Liver (tissue), 3 donors: ENCODE measurements at regions not wholly inside any gene's neighbourhood (a gene's known extent, or its start where the extent isn't known, plus 50 kb on each side); places are given as distances from the start of the nearest gene placed in this dataset.

Experiments
- ATF3 ChIP-seq: IDR thresholded peaks from 2 replicates; pipeline ENCODE4 v1.6.1; 2016; ENCODE audit warnings: antibody characterized with exemption
- CTCF ChIP-seq: fragments of 150-350 bp; IDR thresholded peaks from 2 replicates; pipeline ENCODE4 v1.5.1; 2017; ENCODE audit warnings: improper control_type of control experiment, low read depth, low read length; ENCODE audit not compliant: missing input control
- EGR1 ChIP-seq, 2 donors: IDR thresholded peaks; 2 replicates each; pipeline ENCODE4 v1.6.1; 2016 to 2018; ENCODE audit warnings: antibody characterized with exemption in 2 of 2, low read depth in 2 of 2
- GABPA ChIP-seq, 2 donors: IDR thresholded peaks in 1 of 2; conservative IDR thresholded peaks in 1 of 2; 2 replicates each; pipeline ENCODE4 v1.6.1; 2016; ENCODE audit warnings: antibody characterized with exemption in 2 of 2, mild to moderate bottlenecking in 1 of 2, moderate library complexity in 1 of 2
- JUND ChIP-seq, 2 donors: IDR thresholded peaks; 2 replicates each; pipeline ENCODE4 v1.6.1; 2016; ENCODE audit warnings: antibody characterized with exemption in 2 of 2
- MAX ChIP-seq: IDR thresholded peaks from 2 replicates; pipeline ENCODE4 v1.6.1; 2016; ENCODE audit warnings: antibody characterized with exemption
- RAD21 ChIP-seq, 2 donors: IDR thresholded peaks; 2 replicates each; pipeline ENCODE4 v1.6.1; 2016; ENCODE audit warnings: antibody characterized with exemption in 2 of 2, mild to moderate bottlenecking in 2 of 2
- REST ChIP-seq: IDR thresholded peaks from 2 replicates; pipeline ENCODE4 v1.6.1; 2016; ENCODE audit warnings: antibody characterized with exemption, mild to moderate bottlenecking
- SP1 ChIP-seq: IDR thresholded peaks from 2 replicates; pipeline ENCODE4 v1.6.1; 2018; ENCODE audit warnings: antibody characterized with exemption, mild to moderate bottlenecking
- TAF1 ChIP-seq: conservative IDR thresholded peaks from 2 replicates; pipeline ENCODE4 v1.6.1; 2016; ENCODE audit warnings: antibody characterized with exemption, mild to moderate bottlenecking
- YY1 ChIP-seq: IDR thresholded peaks from 2 replicates; pipeline ENCODE4 v1.6.1; 2016; ENCODE audit warnings: antibody characterized with exemption, mild to moderate bottlenecking
- donor health status: healthy.
- donor health status: healthy.

- TF ChIP-seq RAD21 (IDR thresholded peaks at IDR 0.05), result no peak
- no peak for TF ChIP-seq ATF3
- no peak for TF ChIP-seq CTCF
- TF ChIP-seq TAF1, result no peak
- TF ChIP-seq REST, result no peak
- no peak for TF ChIP-seq SP1
- no peak for TF ChIP-seq EGR1 (IDR thresholded peaks at IDR 0.05; ENCODE audit: low read depth in 2 of 2)
- no peak for TF ChIP-seq GABPA (IDR thresholded peaks at IDR 0.05 in 1 of 2, conservative IDR thresholded peaks at IDR 0.05 in 1 of 2)
- no peak for TF ChIP-seq JUND (IDR thresholded peaks at IDR 0.05)
- no peak for TF ChIP-seq MAX
- TF ChIP-seq YY1, result no peak
Measured at GRCh38 chr2:71962911-71963694, 184.6 kb downstream of the CYP26B1 start.
